Uterus (tissue), 3 donors: ENCODE measurements at regions not wholly inside any gene's neighbourhood (a gene's known extent, or its start where the extent isn't known, plus 50 kb on each side); places are given as distances from the start of the nearest gene placed in this dataset.
"Not testable (repeated sequence)": the region's sequence is repeated elsewhere in the genome, so short reads cannot be mapped to it uniquely, and the experiment has no call there.

Experiments used
- DNase-seq, 2 donors: peaks; one replicate each; pipeline ENCODE4 v3.0.0-alpha.2; 2019 to 2020
- H3K27ac ChIP-seq, 2 donors: fragments of 200-600 bp; sonication (generic); 1 replicate in 1 of 2; 2 replicates in 1 of 2; pipeline ENCODE4 v1.5.1; 2016 to 2018
- H3K27me3 ChIP-seq, 2 donors: fragments of 200-600 bp; sonication (generic); one replicate each; pipeline ENCODE4 v1.5.1; 2018 to 2019; ENCODE audit warnings: control low read depth in 1 of 2
- H3K36me3 ChIP-seq, 2 donors: fragments of 200-600 bp; sonication (generic); one replicate each; pipeline ENCODE4 v1.5.1; 2019; ENCODE audit warnings: control low read depth in 1 of 2
- H3K4me1 ChIP-seq, 2 donors: fragments of 200-600 bp; sonication (generic); one replicate each; pipeline ENCODE4 v1.5.1; 2018 to 2019; ENCODE audit warnings: control low read depth in 1 of 2
- H3K4me3 ChIP-seq, 2 donors: fragments of 200-600 bp; sonication (generic); 1 replicate in 1 of 2; 2 replicates in 1 of 2; pipeline ENCODE4 v1.5.1; 2018 to 2019; ENCODE audit warnings: mild to moderate bottlenecking in 1 of 2
- H3K9me3 ChIP-seq, 2 donors: fragments of 200-600 bp; sonication (generic); one replicate each; pipeline ENCODE4 v1.5.1; 2019; ENCODE audit warnings: control low read depth in 1 of 2
- POLR2A ChIP-seq, 2 donors: fragments of 450-650 bp; IDR thresholded peaks; one replicate each; pipeline ENCODE4 v1.6.1; 2016; ENCODE audit warnings: antibody characterized with exemption in 2 of 2, mild to moderate bottlenecking in 1 of 2, moderate library complexity in 1 of 2
- intact Hi-C: fragments of 100-400 bp; cut with DNase I; formaldehyde crosslinking; loops from one replicate; pipeline ENCODE4 v1.15.1; 2023; ENCODE audit warnings: low total_unique reads
- TF ChIP-seq, protein P1 (sequence below), 4 experiments: fragments of 200-600 bp in 2 of 4; fragments of 450-650 bp in 2 of 4; sonication (generic) in 2 of 4; IDR thresholded peaks; one replicate each; pipeline ENCODE4 v1.5.1; 2016 to 2019; ENCODE audit warnings: antibody characterized with exemption in 4 of 4, mild to moderate bottlenecking in 2 of 4, moderate library complexity in 1 of 4
- donor health status: DM: yes; HTN: yes; CAD: no.

DNA sequence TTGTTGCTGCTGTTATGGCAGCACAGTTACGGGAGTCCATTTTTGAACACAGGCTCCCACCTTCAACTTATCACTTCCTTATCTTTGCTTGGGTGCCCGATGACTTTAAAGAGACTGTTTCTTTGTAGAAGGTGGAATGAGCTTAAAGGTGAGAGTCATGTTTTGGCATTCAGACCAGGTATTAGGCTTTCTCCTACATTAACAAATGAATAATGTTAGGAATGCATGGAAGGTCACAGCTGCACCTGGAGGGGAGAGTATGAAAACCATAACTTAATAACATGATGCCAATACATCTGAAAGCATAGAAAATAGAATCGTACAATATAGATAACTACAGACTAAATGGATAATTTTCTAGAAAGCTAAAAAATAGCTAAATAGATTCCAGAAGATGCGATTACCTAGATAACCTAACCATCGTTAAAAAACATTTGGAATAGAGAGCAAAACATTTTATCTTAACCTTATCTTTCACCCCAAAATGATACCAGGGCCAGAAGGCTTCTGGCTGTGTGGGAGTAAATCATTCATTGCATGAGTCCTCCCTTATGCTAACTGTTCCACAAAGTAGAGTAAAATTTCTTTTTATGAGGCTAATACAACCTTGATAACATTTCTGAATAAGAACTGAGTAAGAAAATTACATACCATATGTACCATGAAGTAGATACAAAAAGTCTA lies 126.2 kb upstream of the ADCY2 start:
- no peaks in the 10 kb centered on the region for H3K36me3 ChIP-seq
- H3K27ac ChIP-seq, result no peak overlapping the region
- no peaks in the 10 kb centered on the region for H3K4me1 ChIP-seq
- TF ChIP-seq POLR2A (IDR thresholded peaks at IDR 0.05), result no peak
- TF ChIP-seq, protein P1, sequence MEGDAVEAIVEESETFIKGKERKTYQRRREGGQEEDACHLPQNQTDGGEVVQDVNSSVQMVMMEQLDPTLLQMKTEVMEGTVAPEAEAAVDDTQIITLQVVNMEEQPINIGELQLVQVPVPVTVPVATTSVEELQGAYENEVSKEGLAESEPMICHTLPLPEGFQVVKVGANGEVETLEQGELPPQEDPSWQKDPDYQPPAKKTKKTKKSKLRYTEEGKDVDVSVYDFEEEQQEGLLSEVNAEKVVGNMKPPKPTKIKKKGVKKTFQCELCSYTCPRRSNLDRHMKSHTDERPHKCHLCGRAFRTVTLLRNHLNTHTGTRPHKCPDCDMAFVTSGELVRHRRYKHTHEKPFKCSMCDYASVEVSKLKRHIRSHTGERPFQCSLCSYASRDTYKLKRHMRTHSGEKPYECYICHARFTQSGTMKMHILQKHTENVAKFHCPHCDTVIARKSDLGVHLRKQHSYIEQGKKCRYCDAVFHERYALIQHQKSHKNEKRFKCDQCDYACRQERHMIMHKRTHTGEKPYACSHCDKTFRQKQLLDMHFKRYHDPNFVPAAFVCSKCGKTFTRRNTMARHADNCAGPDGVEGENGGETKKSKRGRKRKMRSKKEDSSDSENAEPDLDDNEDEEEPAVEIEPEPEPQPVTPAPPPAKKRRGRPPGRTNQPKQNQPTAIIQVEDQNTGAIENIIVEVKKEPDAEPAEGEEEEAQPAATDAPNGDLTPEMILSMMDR (IDR thresholded peaks at IDR 0.05), result no peak
- no peaks in the 10 kb centered on the region for H3K9me3 ChIP-seq
- H3K4me3 ChIP-seq, result no peak overlapping the region
- intact Hi-C loops, result no loop called here
- no peaks in the 10 kb centered on the region for H3K27me3 ChIP-seq
- no peak for DNase-seq

DNA sequence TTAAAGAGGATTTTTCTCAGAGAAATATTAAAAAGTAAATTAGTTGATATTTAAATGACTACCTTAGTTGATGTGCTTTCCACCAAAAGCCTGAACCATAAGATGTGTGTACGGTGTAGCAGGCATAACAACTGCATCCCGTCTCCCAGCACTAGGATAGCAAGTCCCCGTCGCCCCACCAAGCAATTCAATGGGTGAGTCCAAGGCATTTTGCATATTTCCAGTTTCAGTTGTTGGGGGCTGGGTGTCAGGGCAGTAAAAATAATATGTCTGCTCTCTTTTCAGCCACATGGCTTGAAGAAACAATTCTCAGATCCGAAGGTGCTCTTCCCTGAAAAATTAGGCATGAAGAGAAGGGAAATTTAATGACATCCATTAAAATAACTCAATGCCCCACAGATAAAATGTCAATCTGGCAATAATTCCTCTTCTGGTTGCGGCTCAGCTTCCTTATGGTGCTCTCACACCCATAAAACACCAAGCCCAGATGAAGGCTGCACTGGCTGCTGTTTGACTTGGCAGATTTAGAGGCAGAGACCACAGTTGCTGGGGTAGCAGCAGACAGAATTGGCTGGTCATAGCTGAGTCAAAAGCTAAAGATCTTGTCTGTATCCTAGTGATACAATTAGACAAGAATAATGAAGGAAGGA lies 124.4 kb upstream of the ADCY2 start:
- intact Hi-C loops, result no loop called here
- no peaks in the 10 kb centered on the region for H3K27me3 ChIP-seq
- no peaks in the 10 kb centered on the region for H3K4me1 ChIP-seq
- H3K4me3 ChIP-seq, result no peak overlapping the region
- no peaks in the 10 kb centered on the region for H3K9me3 ChIP-seq
- DNase-seq, result no peak
- no peak overlapping the region for H3K27ac ChIP-seq
- no peaks in the 10 kb centered on the region for H3K36me3 ChIP-seq
- no peak for TF ChIP-seq POLR2A (IDR thresholded peaks at IDR 0.05)
- TF ChIP-seq, protein P1 (IDR thresholded peaks at IDR 0.05), result no peak

DNA sequence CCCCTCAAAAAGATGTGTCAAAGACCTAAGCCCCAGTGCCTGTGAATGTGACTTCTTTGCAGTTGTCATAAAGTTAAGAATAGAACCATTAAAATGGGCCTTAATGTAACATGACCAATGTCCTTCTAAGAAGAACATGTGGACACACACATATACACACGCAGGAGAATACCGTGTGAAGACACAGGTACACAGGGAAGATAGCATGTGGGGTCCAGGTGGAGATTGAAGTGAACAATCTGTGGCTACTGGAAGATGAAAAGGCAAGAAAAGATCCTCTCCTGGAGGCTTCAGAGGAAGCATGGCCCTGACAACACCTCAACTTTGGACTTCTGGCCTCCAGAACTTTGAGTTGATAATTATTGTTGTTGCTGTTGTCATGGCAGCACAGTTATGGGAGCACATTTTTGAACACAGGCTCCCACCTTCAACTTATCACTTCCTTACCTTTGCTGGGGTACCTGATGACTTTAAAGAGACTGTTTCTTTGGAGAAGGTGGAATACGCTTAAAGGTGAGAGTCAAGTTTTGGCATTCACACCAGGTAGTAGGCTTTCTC lies 123.5 kb upstream of the ADCY2 start:
- Histone ChIP-seq H3K4me3 (no peak overlapping the region), H3K9me3 (no peaks in the 10 kb centered on the region), H3K36me3 (no peaks in the 10 kb centered on the region), H3K27ac (no peak overlapping the region), H3K4me1 (no peaks in the 10 kb centered on the region), H3K27me3 (no peaks in the 10 kb centered on the region)
- intact Hi-C loops, result no loop called here
- TF ChIP-seq, protein P1 (IDR thresholded peaks at IDR 0.05), result no peak
- no peak for TF ChIP-seq POLR2A (IDR thresholded peaks at IDR 0.05)
- DNase-seq, result no peak

DNA sequence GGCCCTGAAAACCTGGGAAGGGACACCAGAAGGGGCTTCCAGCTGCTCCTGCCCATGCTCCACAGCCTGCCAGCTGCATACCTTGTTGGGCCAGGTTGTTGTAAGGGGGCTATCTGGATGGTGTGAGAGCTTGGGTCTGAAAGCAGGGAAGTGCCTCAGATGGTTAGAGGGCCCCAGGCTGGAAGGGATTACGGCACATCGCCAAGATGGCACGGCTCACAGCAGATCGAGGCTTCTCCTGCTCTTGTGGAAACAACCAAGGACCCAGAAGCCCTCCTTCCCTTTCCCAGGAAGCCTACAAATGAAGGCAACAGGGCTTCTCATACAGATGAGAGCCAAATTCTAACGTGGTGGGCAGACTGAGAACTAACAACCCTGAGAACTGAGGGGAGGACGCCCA lies 121.7 kb upstream of the ADCY2 start:
- no peak for TF ChIP-seq POLR2A (IDR thresholded peaks at IDR 0.05)
- TF ChIP-seq, protein P1 (IDR thresholded peaks at IDR 0.05), result no peak
- H3K9me3 ChIP-seq, result no peaks in the 10 kb centered on the region
- DNase-seq, result no peak
- H3K4me3 ChIP-seq, result no peak overlapping the region
- intact Hi-C loops, result no loop called here
- no peaks in the 10 kb centered on the region for H3K27me3 ChIP-seq
- no peaks in the 10 kb centered on the region for H3K4me1 ChIP-seq
- H3K27ac ChIP-seq, result no peak overlapping the region
- H3K36me3 ChIP-seq, result no peaks in the 10 kb centered on the region

DNA sequence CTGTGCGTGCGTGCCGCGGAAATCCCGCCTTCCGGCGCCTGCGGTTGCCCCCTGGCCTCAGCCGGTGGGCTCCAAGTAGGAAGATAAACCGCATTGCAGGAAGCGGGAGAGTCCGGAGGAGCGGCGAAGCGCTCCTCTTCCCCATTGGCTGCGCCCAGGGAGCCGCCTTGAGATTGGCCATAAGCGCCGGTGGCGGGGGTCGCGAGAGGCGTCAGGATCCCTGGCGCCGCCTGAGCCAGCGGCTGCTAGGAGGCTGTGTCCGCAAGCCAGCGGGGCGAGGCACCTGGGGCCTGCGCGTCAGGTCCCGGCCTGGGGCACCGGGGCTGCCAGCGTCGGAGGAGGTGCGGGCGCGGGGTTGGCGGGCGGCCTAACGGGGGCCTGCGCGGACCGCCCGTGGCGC lies 106.3 kb upstream of the ADCY2 start:
- intact Hi-C loops, H3K4me1 ChIP-seq, H3K9me3 ChIP-seq, DNase-seq, H3K36me3 ChIP-seq, H3K4me3 ChIP-seq, H3K27me3 ChIP-seq, H3K27ac ChIP-seq: not testable (repeated sequence)

DNA sequence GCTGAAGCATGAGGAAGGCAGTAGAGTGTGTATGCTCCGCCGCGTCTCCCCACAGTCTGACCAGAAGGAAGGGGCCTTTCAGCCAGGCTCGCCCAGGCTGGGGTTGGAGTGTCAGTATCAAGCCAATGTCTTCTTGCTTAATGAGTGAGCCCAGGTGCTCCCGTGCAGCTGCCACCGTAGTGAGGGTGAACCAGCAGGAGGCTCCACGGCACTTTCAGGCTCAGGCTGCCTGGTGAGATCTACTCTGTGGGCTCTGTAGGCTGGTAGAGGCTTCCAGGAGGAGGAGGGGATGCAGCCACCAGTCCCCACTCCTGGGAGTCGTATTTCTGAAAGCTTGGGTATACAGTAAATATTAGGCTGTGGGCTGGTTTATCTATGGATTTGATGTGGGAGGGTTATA lies 98.1 kb upstream of the ADCY2 start:
- DNase-seq, H3K27ac ChIP-seq, H3K4me3 ChIP-seq, H3K27me3 ChIP-seq, H3K4me1 ChIP-seq, H3K9me3 ChIP-seq, H3K36me3 ChIP-seq, intact Hi-C loops: not testable (repeated sequence)

DNA sequence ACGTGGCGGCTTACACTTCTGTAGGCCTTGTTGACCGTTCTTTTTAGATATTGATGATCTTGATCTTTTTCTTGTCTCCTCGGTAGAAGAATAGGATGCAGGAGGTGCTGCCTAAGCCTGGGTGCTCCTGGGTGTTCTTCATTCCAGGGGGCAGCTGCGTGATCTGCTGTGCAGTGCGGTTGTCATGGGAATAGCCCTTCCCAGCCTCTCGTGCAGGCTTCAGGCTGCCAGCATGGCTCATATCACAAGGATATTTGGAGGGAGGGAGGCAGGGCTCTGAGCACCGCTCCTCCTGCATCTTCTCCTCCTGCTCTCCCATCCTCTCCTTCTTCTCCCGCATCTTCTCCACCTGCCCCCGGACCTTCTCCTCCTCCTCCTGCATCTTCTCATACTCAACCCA lies 96.2 kb upstream of the ADCY2 start:
- intact Hi-C loops, H3K9me3 ChIP-seq, H3K36me3 ChIP-seq, H3K27ac ChIP-seq, H3K4me3 ChIP-seq, H3K27me3 ChIP-seq, DNase-seq, H3K4me1 ChIP-seq: not testable (repeated sequence)

DNA sequence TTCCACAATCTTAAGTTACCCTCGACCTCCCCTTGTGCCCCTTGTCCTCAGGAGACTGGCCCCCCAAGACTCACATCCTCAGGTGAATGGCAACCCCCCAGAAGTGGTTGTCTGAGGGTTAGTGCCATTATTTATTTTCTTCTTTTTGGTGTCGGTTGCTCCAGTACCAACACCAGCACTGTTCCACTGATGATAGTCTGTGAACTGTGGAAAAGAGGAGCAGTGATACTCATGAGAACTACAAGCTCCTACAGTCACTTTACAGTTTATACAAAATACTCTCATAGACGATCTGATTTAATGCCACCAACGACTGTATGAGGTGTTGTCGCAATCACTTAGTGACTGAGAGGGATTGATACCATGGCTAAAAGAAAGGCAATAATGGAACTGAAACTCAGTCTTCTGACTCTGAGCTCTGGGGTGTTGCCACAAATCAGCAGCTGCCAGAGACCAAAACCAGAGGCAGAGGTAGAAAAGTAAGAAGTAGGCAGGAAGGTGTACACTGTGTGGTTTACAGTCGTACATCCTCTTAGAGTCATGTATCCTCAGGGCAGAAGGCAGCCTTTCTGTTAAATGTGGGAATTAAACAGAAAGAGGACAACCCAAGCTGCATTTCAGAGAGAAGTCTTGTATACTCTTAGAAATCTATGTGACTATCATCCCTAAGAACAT lies 90.8 kb upstream of the ADCY2 start:
- H3K4me1 ChIP-seq, H3K27ac ChIP-seq, H3K9me3 ChIP-seq, intact Hi-C loops, H3K27me3 ChIP-seq, H3K4me3 ChIP-seq, H3K36me3 ChIP-seq, DNase-seq: not testable (repeated sequence)

DNA sequence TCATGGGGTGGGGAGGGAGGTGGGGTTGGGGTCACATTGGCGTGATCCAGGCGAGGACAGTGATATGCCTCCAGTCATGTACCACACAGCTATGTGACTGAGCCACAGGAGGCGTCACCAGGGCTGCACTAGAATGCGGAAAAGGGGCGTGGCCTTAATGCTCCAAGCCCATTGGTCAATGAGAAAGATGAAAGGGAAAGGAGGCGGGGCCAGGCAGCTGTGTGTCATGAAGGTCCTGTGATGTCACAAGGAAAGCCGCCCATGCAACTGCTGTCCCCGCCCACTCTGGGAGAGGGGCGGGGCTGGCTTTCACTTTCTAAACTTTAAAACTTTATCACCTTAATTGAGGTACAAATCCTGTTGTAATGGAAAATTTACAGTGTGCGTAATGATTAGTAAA lies 89.4 kb upstream of the ADCY2 start:
- H3K4me1 ChIP-seq, H3K9me3 ChIP-seq, H3K27me3 ChIP-seq, DNase-seq, H3K36me3 ChIP-seq, H3K27ac ChIP-seq, intact Hi-C loops, H3K4me3 ChIP-seq: not testable (repeated sequence)
